Osteocyte (in vitro differentiated cells): ENCODE measurements at regions not wholly inside any gene's neighbourhood (a gene's known extent, or its start where the extent isn't known, plus 50 kb on each side); places are given as distances from the start of the nearest gene placed in this dataset.

ENCODE experiments used
- DNase-seq: peaks from one replicate; pipeline ENCODE4 v3.0.0; 2021; ENCODE audit warnings: mixed read lengths; ENCODE audit not compliant: unreplicated experiment; ENCODE audit errors: extremely low spot score
- H3K27ac Mint-ChIP-seq: one replicate; pipeline ENCODE4 v1.8.0; 2021; ENCODE audit warnings: mild to moderate bottlenecking, mixed read lengths; ENCODE audit not compliant: unreplicated experiment
- H3K27me3 Mint-ChIP-seq: one replicate; pipeline ENCODE4 v1.8.0; 2021; ENCODE audit warnings: mixed read lengths; ENCODE audit not compliant: unreplicated experiment
- H3K36me3 Mint-ChIP-seq: one replicate; pipeline ENCODE4 v1.8.0; 2021; ENCODE audit warnings: mixed read lengths; ENCODE audit not compliant: unreplicated experiment
- H3K4me1 Mint-ChIP-seq: one replicate; pipeline ENCODE4 v1.8.0; 2021; ENCODE audit warnings: mixed read lengths; ENCODE audit not compliant: unreplicated experiment
- H3K4me3 Mint-ChIP-seq: one replicate; pipeline ENCODE4 v1.8.0; 2021; ENCODE audit warnings: mild to moderate bottlenecking, moderate library complexity, mixed read lengths; ENCODE audit not compliant: unreplicated experiment
- H3K9me3 Mint-ChIP-seq: one replicate; pipeline ENCODE4 v1.8.0; 2021; ENCODE audit warnings: mixed read lengths; ENCODE audit not compliant: unreplicated experiment
- CTCF ChIP-seq: fragments of 200-600 bp; sonication (generic); IDR thresholded peaks from 2 replicates; pipeline ENCODE4 v1.5.0; 2021; ENCODE audit warnings: antibody characterized with exemption, mild to moderate bottlenecking, moderate library complexity

DNA sequence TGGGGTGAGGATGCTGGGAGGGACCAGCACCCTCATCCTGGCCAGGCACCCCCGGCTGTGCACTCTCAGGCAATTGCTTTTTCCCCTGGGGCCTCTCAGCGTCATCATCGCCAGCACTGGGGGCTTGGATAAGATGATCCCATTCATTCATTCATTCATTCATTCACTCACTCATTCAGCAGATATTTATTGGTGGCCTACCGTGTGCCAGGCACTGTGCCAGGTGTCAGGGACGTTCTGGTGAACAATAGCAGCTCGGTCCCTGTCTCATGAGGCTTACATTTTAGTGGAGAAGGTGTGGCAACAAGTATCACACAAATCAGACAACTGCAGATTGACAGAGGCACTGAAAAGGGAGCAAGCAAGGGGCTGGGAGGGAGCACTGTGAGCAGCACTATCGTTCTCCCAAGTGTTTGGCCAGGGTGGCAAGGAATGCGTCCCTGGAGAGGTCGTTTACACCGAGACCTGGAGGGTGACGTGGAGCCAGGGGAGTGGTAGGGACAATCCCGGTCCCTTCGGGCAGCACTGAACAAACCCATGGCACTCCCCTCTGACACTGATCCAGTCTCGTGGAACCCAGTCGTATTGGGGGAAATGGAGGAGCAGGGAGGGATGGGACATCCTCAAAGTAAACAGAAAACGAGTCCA, 124.1 kb downstream of the PAPOLA start:
- H3K27me3 Mint-ChIP-seq = no peaks in the 10 kb centered on the region
- no peak for TF ChIP-seq CTCF

GRCh38 chr14:96626916-96627315, 124.7 kb downstream of the PAPOLA start:
- Mint-ChIP-seq H3K4me3 (no peak overlapping the region), H3K4me1 (no peaks in the 10 kb centered on the region), H3K27ac (no peak overlapping the region), H3K9me3 (no peaks in the 10 kb centered on the region), H3K36me3 (no peaks in the 10 kb centered on the region), H3K27me3 (no peaks in the 10 kb centered on the region)
- peak; percentile 67 for DNase-seq
- no peak for TF ChIP-seq CTCF

More for the DNA sequence above, 124.1 kb downstream of the PAPOLA start:
- Mint-ChIP-seq H3K9me3 (no peaks in the 10 kb centered on the region), H3K4me3 (no peak overlapping the region), H3K36me3 (no peaks in the 10 kb centered on the region), H3K27ac (no peak overlapping the region), H3K4me1 (no peaks in the 10 kb centered on the region)
- peak; percentile 65 for DNase-seq

- Mint-ChIP-seq H3K27ac (no peak overlapping the region), H3K36me3 (no peaks in the 10 kb centered on the region), H3K4me1 (no peaks in the 10 kb centered on the region), H3K9me3 (no peaks in the 10 kb centered on the region), H3K4me3 (no peak overlapping the region), H3K27me3 (no peaks in the 10 kb centered on the region)
- no peak for DNase-seq
- no peak for TF ChIP-seq CTCF
These were observed 125.2 kb downstream of the PAPOLA start for GRCh38 chr14:96627386-96627785.

DNA sequence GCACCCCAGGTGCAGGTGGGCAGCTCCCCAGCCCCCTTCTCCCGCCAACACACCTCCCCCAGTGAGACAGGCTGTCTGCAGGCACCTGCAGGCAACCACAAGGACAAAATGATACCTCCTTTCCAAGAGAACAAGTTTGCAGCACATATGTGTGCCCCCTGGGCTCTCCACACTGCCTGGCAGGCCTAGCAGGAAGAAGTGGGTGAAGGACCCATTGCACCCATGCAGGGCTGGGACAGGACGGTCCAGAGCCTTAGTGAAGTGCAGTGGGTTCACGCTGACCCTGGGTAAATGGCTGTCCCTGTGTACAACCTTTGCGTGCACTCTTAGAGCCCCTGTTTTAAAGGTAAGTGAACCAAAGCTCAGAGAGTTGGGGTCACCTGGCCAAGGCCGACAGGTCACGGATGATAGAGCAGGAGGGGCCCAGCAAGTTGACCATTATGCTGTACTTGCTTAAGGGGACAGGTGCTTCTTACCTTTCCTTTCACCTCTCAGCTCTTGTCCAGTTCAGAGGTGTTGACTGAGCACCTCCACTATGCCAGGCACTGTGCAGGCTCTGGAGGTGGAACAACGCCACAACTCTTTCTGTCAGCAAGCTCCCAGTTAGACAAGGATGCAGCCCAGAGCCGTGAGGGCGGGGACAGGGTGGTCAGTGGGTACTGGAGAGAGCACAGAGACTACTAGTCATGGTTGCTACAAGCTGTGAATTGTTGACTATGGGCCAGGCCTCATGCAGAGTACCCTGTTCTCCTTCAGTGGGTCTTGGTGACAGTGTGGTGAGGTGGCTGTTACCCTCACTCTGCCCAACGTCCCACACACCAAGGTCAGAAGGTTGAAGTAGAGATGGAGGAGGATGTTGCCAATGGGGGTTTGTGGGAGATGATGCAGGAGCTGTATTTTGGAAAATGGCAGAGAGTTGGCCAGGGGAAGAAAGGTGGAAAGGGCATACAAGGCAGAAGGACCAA, 125.9 kb downstream of the PAPOLA start:
- DNase-seq = peak; percentile 76
- Mint-ChIP-seq H3K9me3 (no peaks in the 10 kb centered on the region), H3K27me3 (no peaks in the 10 kb centered on the region), H3K36me3 (no peaks in the 10 kb centered on the region), H3K4me3 (no peak overlapping the region), H3K27ac (no peak overlapping the region), H3K4me1 (no peaks in the 10 kb centered on the region)
- TF ChIP-seq CTCF = no peak

DNA sequence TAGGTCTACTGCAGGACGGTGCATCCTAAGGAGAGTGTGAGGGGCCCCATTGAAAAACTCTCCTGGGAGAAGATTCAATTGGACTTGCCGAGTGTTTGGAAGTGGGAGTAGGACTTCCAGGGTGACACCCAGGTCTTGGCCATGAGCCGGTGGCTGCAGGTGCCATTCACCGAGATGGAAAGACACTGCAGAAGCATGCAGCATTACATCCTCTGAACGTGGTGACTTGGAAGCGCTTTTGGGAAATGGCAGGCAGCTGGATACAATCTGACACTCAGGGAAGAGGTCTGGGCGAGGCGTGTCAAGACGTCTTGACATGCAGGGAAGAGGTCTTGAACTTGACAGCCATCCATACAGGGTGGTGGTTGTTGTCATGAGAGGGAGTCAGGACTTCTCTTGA, 126.9 kb downstream of the PAPOLA start:
- H3K4me1 Mint-ChIP-seq = no peaks in the 10 kb centered on the region
- TF ChIP-seq CTCF = no peak
- H3K4me3 Mint-ChIP-seq = no peak overlapping the region
- H3K27ac Mint-ChIP-seq = no peak overlapping the region
- H3K27me3 Mint-ChIP-seq = no peaks in the 10 kb centered on the region
- DNase-seq = peak; percentile 63
- H3K9me3 Mint-ChIP-seq = no peaks in the 10 kb centered on the region
- no peaks in the 10 kb centered on the region for H3K36me3 Mint-ChIP-seq
